ENCODE measurements at regions not wholly inside any gene's neighbourhood (a gene's known extent, or its start where the extent isn't known, plus 50 kb on each side); places are given as distances from the start of the nearest gene placed in this dataset.

DNA sequence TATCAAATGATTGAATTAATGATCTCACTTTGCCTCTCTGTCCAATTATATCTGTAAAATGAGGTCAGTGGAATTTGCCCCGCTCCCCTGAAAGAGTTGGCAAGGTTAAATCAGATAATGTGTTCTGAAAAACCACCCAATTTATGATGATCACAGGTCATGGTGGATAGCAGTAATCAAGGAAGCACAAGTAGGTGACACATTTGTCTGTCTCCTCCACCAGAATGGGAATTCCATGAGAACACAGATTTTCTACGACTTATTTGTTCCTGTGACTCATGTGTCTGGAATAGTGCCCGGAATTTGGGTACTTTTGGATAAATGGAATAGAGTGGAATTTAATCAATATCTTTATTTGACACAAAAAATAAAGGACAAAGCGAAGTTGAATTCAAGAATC, 220.9 kb upstream of the SUCLG2 start:
- no peaks in the 10 kb centered on the region for H3K27me3 ChIP-seq (ENCODE audit: insufficient read depth, poor library complexity, severe bottlenecking)
- no peak for DNase-seq (ENCODE audit: low read depth in 1 of 2, low spot score in 1 of 2)
- no peak overlapping the region for H3K27ac ChIP-seq (replicated peaks)
- H3K4me3 ChIP-seq (replicated peaks; ENCODE audit: insufficient read depth, low read length) = no peak overlapping the region
- no peak for TF ChIP-seq SPI1 (IDR thresholded peaks at IDR 0.05; ENCODE audit: borderline replicate concordance, low read depth)
- TF ChIP-seq REST (IDR thresholded peaks at IDR 0.05; ENCODE audit: insufficient replicate concordance, low read depth) = no peak
- no peak for TF ChIP-seq GABPA (IDR thresholded peaks at IDR 0.05; ENCODE audit: low read depth)
- no peak for TF ChIP-seq POLR2AphosphoS5 (IDR thresholded peaks at IDR 0.05; ENCODE audit: low read depth)
- TF ChIP-seq, protein P1, sequence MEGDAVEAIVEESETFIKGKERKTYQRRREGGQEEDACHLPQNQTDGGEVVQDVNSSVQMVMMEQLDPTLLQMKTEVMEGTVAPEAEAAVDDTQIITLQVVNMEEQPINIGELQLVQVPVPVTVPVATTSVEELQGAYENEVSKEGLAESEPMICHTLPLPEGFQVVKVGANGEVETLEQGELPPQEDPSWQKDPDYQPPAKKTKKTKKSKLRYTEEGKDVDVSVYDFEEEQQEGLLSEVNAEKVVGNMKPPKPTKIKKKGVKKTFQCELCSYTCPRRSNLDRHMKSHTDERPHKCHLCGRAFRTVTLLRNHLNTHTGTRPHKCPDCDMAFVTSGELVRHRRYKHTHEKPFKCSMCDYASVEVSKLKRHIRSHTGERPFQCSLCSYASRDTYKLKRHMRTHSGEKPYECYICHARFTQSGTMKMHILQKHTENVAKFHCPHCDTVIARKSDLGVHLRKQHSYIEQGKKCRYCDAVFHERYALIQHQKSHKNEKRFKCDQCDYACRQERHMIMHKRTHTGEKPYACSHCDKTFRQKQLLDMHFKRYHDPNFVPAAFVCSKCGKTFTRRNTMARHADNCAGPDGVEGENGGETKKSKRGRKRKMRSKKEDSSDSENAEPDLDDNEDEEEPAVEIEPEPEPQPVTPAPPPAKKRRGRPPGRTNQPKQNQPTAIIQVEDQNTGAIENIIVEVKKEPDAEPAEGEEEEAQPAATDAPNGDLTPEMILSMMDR (IDR thresholded peaks at IDR 0.05; ENCODE audit: insufficient read depth, low read length) = no peak

DNA sequence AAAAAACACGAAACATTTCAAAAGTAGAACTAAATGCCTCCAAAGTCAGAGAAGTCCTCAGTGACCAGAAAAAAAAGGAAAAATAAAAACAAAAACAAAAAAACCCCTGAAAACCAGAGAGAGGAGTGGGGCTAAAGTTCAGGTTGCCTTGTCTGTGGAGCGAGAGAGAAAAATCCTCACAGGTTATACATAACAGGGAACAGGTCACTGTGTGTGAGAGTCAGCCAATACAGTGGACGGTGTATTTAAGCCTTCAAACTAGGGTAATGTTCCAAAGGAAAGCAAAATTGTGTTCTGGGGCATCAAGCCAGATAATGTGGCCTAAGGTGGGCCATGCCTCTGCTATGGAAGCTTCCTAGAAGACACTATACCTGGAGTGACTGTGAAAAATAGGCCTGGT, 216.1 kb upstream of the SUCLG2 start:
- TF ChIP-seq, protein P1 (IDR thresholded peaks at IDR 0.05; ENCODE audit: insufficient read depth, low read length) = no peak
- TF ChIP-seq GABPA (IDR thresholded peaks at IDR 0.05; ENCODE audit: low read depth) (no peak), REST (IDR thresholded peaks at IDR 0.05; ENCODE audit: insufficient replicate concordance, low read depth) (no peak), POLR2AphosphoS5 (IDR thresholded peaks at IDR 0.05; ENCODE audit: low read depth) (no peak), SPI1 (IDR thresholded peaks at IDR 0.05; ENCODE audit: borderline replicate concordance, low read depth) (no peak)
- no peak for DNase-seq (ENCODE audit: low read depth in 1 of 2, low spot score in 1 of 2)
- Histone ChIP-seq H3K4me3 (replicated peaks; ENCODE audit: insufficient read depth, low read length) (no peak overlapping the region), H3K27ac (replicated peaks) (no peak overlapping the region), H3K27me3 (ENCODE audit: insufficient read depth, poor library complexity, severe bottlenecking) (no peaks in the 10 kb centered on the region)

GRCh38 chr3:67866571-67866970, 212.2 kb upstream of the SUCLG2 start:
- Histone ChIP-seq H3K4me3 (replicated peaks; ENCODE audit: insufficient read depth, low read length) (no peak overlapping the region), H3K27me3 (ENCODE audit: insufficient read depth, poor library complexity, severe bottlenecking) (no peaks in the 10 kb centered on the region), H3K27ac (replicated peaks) (no peak overlapping the region)
- DNase-seq (ENCODE audit: low read depth in 1 of 2, low spot score in 1 of 2) = no peak
- TF ChIP-seq, protein P1 (IDR thresholded peaks at IDR 0.05; ENCODE audit: insufficient read depth, low read length) = no peak
- TF ChIP-seq GABPA (IDR thresholded peaks at IDR 0.05; ENCODE audit: low read depth) (no peak), REST (IDR thresholded peaks at IDR 0.05; ENCODE audit: insufficient replicate concordance, low read depth) (no peak), POLR2AphosphoS5 (IDR thresholded peaks at IDR 0.05; ENCODE audit: low read depth) (no peak), SPI1 (IDR thresholded peaks at IDR 0.05; ENCODE audit: borderline replicate concordance, low read depth) (no peak)
